ENCODE measurements at regions not wholly inside any gene's neighbourhood (a gene's known extent, or its start where the extent isn't known, plus 50 kb on each side); places are given as distances from the start of the nearest gene placed in this dataset.
A peak's percentile ranks its signal among the peaks of the same experiment; 100 is the strongest.

DNA sequence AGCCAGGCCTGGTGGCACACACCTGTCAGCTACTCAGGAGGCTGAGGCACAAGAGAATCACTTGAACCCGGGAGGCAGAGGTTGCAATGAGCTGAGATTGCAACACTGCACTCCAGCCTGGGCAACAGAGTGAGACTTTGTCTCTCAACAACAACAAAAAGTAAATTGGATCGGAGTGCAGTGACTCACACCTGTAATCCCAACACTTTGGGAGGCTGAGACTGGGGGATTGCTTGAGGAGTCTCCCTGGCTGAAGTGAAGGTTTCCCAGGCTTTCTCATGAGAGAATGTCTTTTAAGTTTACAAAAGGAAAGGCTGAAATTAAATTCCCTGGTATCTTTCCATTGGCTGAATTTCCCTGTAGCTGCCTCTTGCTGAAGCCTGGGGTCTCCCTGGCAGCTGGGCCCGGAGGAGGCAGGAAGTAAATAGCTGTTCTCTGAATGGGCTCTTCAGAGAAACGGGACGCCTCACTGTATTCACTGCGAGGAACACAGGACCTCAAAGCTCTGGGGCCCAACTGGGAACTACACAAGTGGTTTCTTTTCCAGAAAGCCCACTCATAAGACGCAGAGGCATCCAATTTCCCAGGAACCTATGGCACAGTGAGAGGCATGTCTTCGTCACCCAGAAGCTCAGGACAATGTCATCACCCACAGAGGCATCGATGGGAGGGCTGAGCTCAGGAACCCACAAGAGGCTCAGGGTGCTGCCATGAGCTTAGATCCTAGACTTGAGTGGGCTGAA lies 77.4 kb upstream of the SMURF2 start:
- POLR2A ChIA-PET = no interaction called here
- peak overlapping the region; percentile 14; the same call in 1 of the 2 replicates for H3K4me2 ChIP-seq
- H4K20me1 ChIP-seq (ENCODE audit: insufficient read depth) = no peaks in the 10 kb centered on the region
- peaks cover 2 to 34% of the 10 kb centered on the region in 2 experiments; a peak in 3 of 4 replicates for H3K4me1 ChIP-seq (ENCODE audit: control insufficient read depth in 1 of 2, insufficient read depth in 2 of 2, low read depth in 1 of 2, low read length in 1 of 2)
- no peak overlapping the region for H3K4me3 ChIP-seq (ENCODE audit: low read depth in 2 of 2, low read length in 1 of 2)
- CTCF ChIA-PET = interaction anchor here (0.9 to 1.9 kb wide), 5 partner anchors 23 to 419 kb away, joined by 3 to 5 read pairs (median 3); no protein-coding TSS in a partner anchor
- no peaks in the 10 kb centered on the region for H3K9me2 ChIP-seq
- H3K79me2 ChIP-seq (ENCODE audit: insufficient read depth) = no peaks in the 10 kb centered on the region
- H3F3A ChIP-seq (replicated peaks; ENCODE audit: insufficient read depth) = peaks cover 36% of the 10 kb centered on the region
- H2AFZ ChIP-seq (ENCODE audit: low read depth) = peak overlapping the region; percentile 27; the same call in 1 of the 2 replicates
- no peaks in the 10 kb centered on the region for H3K9me3 ChIP-seq
- H3K27me3 ChIP-seq (ENCODE audit: insufficient read depth) = no peaks in the 10 kb centered on the region
- DNase-seq = no peak
- WGBS (ENCODE audit: low lambda C conversion rate) = 80% methylated on average over 9 of the region's 9 CpGs
- H3K36me3 ChIP-seq (replicated peaks in 1 of 2; ENCODE audit: control insufficient read depth in 1 of 2, insufficient read depth in 2 of 2, low read length in 1 of 2) = no peaks in the 10 kb centered on the region
- H3K27ac ChIP-seq (ENCODE audit: low read depth in 2 of 2, low read length in 1 of 2) = peak overlapping the region in 1 of 2 experiments; percentile 74; a peak in 2 of 4 replicates
- no peak for TF ChIP-seq RAD21 (IDR thresholded peaks at IDR 0.05; ENCODE audit: low read length)
- no peak for TF ChIP-seq TAF1 (IDR thresholded peaks at IDR 0.05; ENCODE audit: borderline replicate concordance, low read depth, low read length)
- no peak for TF ChIP-seq MXI1 (IDR thresholded peaks at IDR 0.05; ENCODE audit: low read depth, low read length)
- TF ChIP-seq, protein P1, sequence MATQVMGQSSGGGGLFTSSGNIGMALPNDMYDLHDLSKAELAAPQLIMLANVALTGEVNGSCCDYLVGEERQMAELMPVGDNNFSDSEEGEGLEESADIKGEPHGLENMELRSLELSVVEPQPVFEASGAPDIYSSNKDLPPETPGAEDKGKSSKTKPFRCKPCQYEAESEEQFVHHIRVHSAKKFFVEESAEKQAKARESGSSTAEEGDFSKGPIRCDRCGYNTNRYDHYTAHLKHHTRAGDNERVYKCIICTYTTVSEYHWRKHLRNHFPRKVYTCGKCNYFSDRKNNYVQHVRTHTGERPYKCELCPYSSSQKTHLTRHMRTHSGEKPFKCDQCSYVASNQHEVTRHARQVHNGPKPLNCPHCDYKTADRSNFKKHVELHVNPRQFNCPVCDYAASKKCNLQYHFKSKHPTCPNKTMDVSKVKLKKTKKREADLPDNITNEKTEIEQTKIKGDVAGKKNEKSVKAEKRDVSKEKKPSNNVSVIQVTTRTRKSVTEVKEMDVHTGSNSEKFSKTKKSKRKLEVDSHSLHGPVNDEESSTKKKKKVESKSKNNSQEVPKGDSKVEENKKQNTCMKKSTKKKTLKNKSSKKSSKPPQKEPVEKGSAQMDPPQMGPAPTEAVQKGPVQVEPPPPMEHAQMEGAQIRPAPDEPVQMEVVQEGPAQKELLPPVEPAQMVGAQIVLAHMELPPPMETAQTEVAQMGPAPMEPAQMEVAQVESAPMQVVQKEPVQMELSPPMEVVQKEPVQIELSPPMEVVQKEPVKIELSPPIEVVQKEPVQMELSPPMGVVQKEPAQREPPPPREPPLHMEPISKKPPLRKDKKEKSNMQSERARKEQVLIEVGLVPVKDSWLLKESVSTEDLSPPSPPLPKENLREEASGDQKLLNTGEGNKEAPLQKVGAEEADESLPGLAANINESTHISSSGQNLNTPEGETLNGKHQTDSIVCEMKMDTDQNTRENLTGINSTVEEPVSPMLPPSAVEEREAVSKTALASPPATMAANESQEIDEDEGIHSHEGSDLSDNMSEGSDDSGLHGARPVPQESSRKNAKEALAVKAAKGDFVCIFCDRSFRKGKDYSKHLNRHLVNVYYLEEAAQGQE (IDR thresholded peaks at IDR 0.05; ENCODE audit: low read depth, low read length) = no peak
- TF ChIP-seq RFX5 (IDR thresholded peaks at IDR 0.05; ENCODE audit: low read length) = no peak
- H3K9ac ChIP-seq = peak overlapping the region; percentile 3; the same call in 1 of the 2 replicates

DNA sequence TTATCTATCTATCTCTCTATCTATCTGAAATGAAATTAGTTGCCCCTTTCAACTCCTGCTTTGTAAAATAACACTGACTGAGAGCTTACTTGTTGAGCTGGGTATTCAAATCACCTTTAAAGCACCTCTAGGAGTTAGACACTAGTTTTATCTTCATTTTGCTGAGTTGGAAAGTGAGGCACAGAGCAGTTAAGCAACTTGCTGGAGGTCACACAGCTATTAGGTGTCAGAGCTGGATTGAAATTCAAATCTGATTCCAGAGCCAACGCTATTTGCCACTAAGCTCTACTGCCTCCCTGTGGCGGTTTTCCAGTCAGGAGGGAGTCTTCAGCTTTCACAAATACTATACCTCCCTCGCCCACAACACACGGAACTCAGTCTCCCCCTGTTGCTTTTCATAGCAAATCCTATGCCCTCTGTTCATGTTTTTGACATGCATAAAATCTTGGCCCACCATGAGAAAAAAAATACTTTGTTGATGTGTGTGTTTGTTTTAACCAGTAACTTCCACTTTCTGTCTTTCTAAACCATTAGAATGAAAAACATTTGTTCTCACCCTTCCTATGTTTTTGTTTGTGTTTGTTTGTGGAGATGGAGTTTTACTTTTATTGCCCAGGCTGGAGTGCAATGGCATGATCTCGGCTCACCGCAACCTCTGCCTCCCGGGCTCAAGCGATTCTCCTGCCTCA lies 74.8 kb upstream of the SMURF2 start:
- DNase-seq = peak; percentile 30
- H3K27ac ChIP-seq (ENCODE audit: low read depth in 2 of 2, low read length in 1 of 2) = no peak overlapping the region
- peaks cover 53% of the 10 kb centered on the region for H3F3A ChIP-seq (replicated peaks; ENCODE audit: insufficient read depth)
- H3K36me3 ChIP-seq (replicated peaks in 1 of 2; ENCODE audit: control insufficient read depth in 1 of 2, insufficient read depth in 2 of 2, low read length in 1 of 2) = no peaks in the 10 kb centered on the region
- no peak overlapping the region for H3K9ac ChIP-seq
- H3K4me1 ChIP-seq (ENCODE audit: control insufficient read depth in 1 of 2, insufficient read depth in 2 of 2, low read depth in 1 of 2, low read length in 1 of 2) = peaks cover 11 to 34% of the 10 kb centered on the region in 2 experiments; a peak in 3 of 4 replicates
- no peaks in the 10 kb centered on the region for H4K20me1 ChIP-seq (ENCODE audit: insufficient read depth)
- POLR2A ChIA-PET = interaction anchor here (0.6 kb wide), 1 partner anchor 28 kb away, joined by 3 read pairs; no protein-coding TSS in a partner anchor
- CTCF ChIA-PET = interaction anchor here (0.8 to 1.9 kb wide), 7 partner anchors 27 to 317 kb away, joined by 3 to 6 read pairs (median 4); partner anchors contain the start of genes CEP95 and DDX5
- no peaks in the 10 kb centered on the region for H3K27me3 ChIP-seq (ENCODE audit: insufficient read depth)
- WGBS (ENCODE audit: low lambda C conversion rate) = 61% methylated on average over 8 of the region's 8 CpGs
- H3K79me2 ChIP-seq (ENCODE audit: insufficient read depth) = no peaks in the 10 kb centered on the region
- H3K4me2 ChIP-seq = no peak overlapping the region
- H3K9me2 ChIP-seq = no peaks in the 10 kb centered on the region
- no peak overlapping the region for H3K4me3 ChIP-seq (ENCODE audit: low read depth in 2 of 2, low read length in 1 of 2)
- H2AFZ ChIP-seq (ENCODE audit: low read depth) = no peak overlapping the region
- H3K9me3 ChIP-seq = no peaks in the 10 kb centered on the region
- TF ChIP-seq RFX5 (IDR thresholded peaks at IDR 0.05; ENCODE audit: low read length) (no peak), RCOR1 (IDR thresholded peaks at IDR 0.05; ENCODE audit: low read length) (peak; percentile 58), SMC3 (IDR thresholded peaks at IDR 0.05; ENCODE audit: low read depth, low read length) (peak; percentile 67), YY1 (IDR thresholded peaks at IDR 0.05; ENCODE audit: low read depth) (no peak), RAD21 (IDR thresholded peaks at IDR 0.05; ENCODE audit: low read length) (peak; percentile 75), MEF2A (IDR thresholded peaks at IDR 0.05; ENCODE audit: borderline replicate concordance, low read depth) (no peak), TEAD4 (IDR thresholded peaks at IDR 0.05; ENCODE audit: borderline replicate concordance, insufficient read depth) (no peak), TAF1 (IDR thresholded peaks at IDR 0.05; ENCODE audit: borderline replicate concordance, low read depth, low read length) (no peak), GABPA (IDR thresholded peaks at IDR 0.05; ENCODE audit: low read depth) (no peak), TCF12 (IDR thresholded peaks at IDR 0.05) (no peak), ELF1 (IDR thresholded peaks at IDR 0.05) (no peak), EZH2phosphoT487 (IDR thresholded peaks at IDR 0.05; ENCODE audit: borderline replicate concordance, low read depth) (no peak), NRF1 (IDR thresholded peaks at IDR 0.05; ENCODE audit: low read depth, low read length) (no peak)
- TF ChIP-seq, protein P2, sequence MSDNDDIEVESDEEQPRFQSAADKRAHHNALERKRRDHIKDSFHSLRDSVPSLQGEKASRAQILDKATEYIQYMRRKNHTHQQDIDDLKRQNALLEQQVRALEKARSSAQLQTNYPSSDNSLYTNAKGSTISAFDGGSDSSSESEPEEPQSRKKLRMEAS (IDR thresholded peaks at IDR 0.05; ENCODE audit: low read depth) = no peak
- TF ChIP-seq, protein P3, sequence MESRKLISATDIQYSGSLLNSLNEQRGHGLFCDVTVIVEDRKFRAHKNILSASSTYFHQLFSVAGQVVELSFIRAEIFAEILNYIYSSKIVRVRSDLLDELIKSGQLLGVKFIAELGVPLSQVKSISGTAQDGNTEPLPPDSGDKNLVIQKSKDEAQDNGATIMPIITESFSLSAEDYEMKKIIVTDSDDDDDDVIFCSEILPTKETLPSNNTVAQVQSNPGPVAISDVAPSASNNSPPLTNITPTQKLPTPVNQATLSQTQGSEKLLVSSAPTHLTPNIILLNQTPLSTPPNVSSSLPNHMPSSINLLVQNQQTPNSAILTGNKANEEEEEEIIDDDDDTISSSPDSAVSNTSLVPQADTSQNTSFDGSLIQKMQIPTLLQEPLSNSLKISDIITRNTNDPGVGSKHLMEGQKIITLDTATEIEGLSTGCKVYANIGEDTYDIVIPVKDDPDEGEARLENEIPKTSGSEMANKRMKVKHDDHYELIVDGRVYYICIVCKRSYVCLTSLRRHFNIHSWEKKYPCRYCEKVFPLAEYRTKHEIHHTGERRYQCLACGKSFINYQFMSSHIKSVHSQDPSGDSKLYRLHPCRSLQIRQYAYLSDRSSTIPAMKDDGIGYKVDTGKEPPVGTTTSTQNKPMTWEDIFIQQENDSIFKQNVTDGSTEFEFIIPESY (IDR thresholded peaks at IDR 0.05; ENCODE audit: borderline replicate concordance, low read depth) = no peak
- TF ChIP-seq, protein P4, sequence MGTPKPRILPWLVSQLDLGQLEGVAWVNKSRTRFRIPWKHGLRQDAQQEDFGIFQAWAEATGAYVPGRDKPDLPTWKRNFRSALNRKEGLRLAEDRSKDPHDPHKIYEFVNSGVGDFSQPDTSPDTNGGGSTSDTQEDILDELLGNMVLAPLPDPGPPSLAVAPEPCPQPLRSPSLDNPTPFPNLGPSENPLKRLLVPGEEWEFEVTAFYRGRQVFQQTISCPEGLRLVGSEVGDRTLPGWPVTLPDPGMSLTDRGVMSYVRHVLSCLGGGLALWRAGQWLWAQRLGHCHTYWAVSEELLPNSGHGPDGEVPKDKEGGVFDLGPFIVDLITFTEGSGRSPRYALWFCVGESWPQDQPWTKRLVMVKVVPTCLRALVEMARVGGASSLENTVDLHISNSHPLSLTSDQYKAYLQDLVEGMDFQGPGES (IDR thresholded peaks at IDR 0.05; ENCODE audit: low read depth, low read length) = no peak

Data from SK-N-SH (cell line).